Uterus (tissue), 3 donors: ENCODE measurements at regions not wholly inside any gene's neighbourhood (a gene's known extent, or its start where the extent isn't known, plus 50 kb on each side); places are given as distances from the start of the nearest gene placed in this dataset.

Experiments used
- DNase-seq, 2 donors: peaks; one replicate each; pipeline ENCODE4 v3.0.0-alpha.2; 2019 to 2020
- H3K27ac ChIP-seq, 2 donors: fragments of 200-600 bp; sonication (generic); 1 replicate in 1 of 2; 2 replicates in 1 of 2; pipeline ENCODE4 v1.5.1; 2016 to 2018
- H3K27me3 ChIP-seq, 2 donors: fragments of 200-600 bp; sonication (generic); one replicate each; pipeline ENCODE4 v1.5.1; 2018 to 2019; ENCODE audit warnings: control low read depth in 1 of 2
- H3K36me3 ChIP-seq, 2 donors: fragments of 200-600 bp; sonication (generic); one replicate each; pipeline ENCODE4 v1.5.1; 2019; ENCODE audit warnings: control low read depth in 1 of 2
- H3K4me1 ChIP-seq, 2 donors: fragments of 200-600 bp; sonication (generic); one replicate each; pipeline ENCODE4 v1.5.1; 2018 to 2019; ENCODE audit warnings: control low read depth in 1 of 2
- H3K4me3 ChIP-seq, 2 donors: fragments of 200-600 bp; sonication (generic); 1 replicate in 1 of 2; 2 replicates in 1 of 2; pipeline ENCODE4 v1.5.1; 2018 to 2019; ENCODE audit warnings: mild to moderate bottlenecking in 1 of 2
- H3K9me3 ChIP-seq, 2 donors: fragments of 200-600 bp; sonication (generic); one replicate each; pipeline ENCODE4 v1.5.1; 2019; ENCODE audit warnings: control low read depth in 1 of 2
- CTCF ChIP-seq, 4 experiments: fragments of 200-600 bp in 2 of 4; fragments of 450-650 bp in 2 of 4; sonication (generic) in 2 of 4; IDR thresholded peaks; one replicate each; pipeline ENCODE4 v1.5.1; 2016 to 2019; ENCODE audit warnings: antibody characterized with exemption in 4 of 4, mild to moderate bottlenecking in 2 of 4, moderate library complexity in 1 of 4
- POLR2A ChIP-seq, 2 donors: fragments of 450-650 bp; IDR thresholded peaks; one replicate each; pipeline ENCODE4 v1.6.1; 2016; ENCODE audit warnings: antibody characterized with exemption in 2 of 2, mild to moderate bottlenecking in 1 of 2, moderate library complexity in 1 of 2
- intact Hi-C: fragments of 100-400 bp; cut with DNase I; formaldehyde crosslinking; loops from one replicate; pipeline ENCODE4 v1.15.1; 2023; ENCODE audit warnings: low total_unique reads
- donor health status: DM: yes; HTN: yes; CAD: no.

- Histone ChIP-seq H3K4me1 (no peaks in the 10 kb centered on the region), H3K36me3 (no peaks in the 10 kb centered on the region), H3K4me3 (peak overlapping the region; percentile 92 to 98), H3K27ac (peak overlapping the region; percentile 86 to 91), H3K27me3 (no peaks in the 10 kb centered on the region), H3K9me3 (no peaks in the 10 kb centered on the region)
- TF ChIP-seq POLR2A (IDR thresholded peaks at IDR 0.05) (no peak), CTCF (IDR thresholded peaks at IDR 0.05) (peak in 1 of 4 experiments; percentile 4)
- intact Hi-C loops, result no loop called here
- DNase-seq, result peak; percentile 31 to 35
These were observed 52.0 kb upstream of the ULK4 start for GRCh38 chr3:42013691-42014457.

- Histone ChIP-seq H3K4me3 (peak overlapping the region; percentile 44 to 98), H3K4me1 (no peaks in the 10 kb centered on the region), H3K36me3 (no peaks in the 10 kb centered on the region), H3K27me3 (no peaks in the 10 kb centered on the region), H3K9me3 (no peaks in the 10 kb centered on the region), H3K27ac (peak overlapping the region; percentile 86 to 91)
- intact Hi-C loops, result no loop called here
- TF ChIP-seq CTCF (IDR thresholded peaks at IDR 0.05), result peak in 3 of 4 experiments; percentile 8 to 23 (median 12)
- TF ChIP-seq POLR2A (IDR thresholded peaks at IDR 0.05), result peak; percentile 46 to 64
- peak; percentile 56 to 65 for DNase-seq
These were observed 51.2 kb upstream of the ULK4 start for GRCh38 chr3:42012935-42013690.

- Histone ChIP-seq H3K9me3 (no peaks in the 10 kb centered on the region), H3K27ac (peak overlapping the region; percentile 86 to 91), H3K4me1 (no peaks in the 10 kb centered on the region), H3K27me3 (no peaks in the 10 kb centered on the region), H3K36me3 (no peaks in the 10 kb centered on the region), H3K4me3 (no peak overlapping the region)
- TF ChIP-seq POLR2A (IDR thresholded peaks at IDR 0.05) (no peak), CTCF (IDR thresholded peaks at IDR 0.05) (no peak)
- intact Hi-C loops, result no loop called here
- no peak for DNase-seq
These were observed 50.6 kb upstream of the ULK4 start for GRCh38 chr3:42012383-42012934.
